CD14-positive monocyte (primary cell): ENCODE measurements at regions not wholly inside any gene's neighbourhood (a gene's known extent, or its start where the extent isn't known, plus 50 kb on each side); places are given as distances from the start of the nearest gene placed in this dataset.

Experiments used
- DNase-seq, 3 donors: peaks; one replicate each; pipeline ENCODE4 v3.0.0-alpha.2; 2011 to 2022
- H2AFZ ChIP-seq: 2 replicates; pipeline ENCODE4 v1.6.0; 2012; ENCODE audit warnings: mild to moderate bottlenecking, low read depth, low read length, inconsistent platforms; ENCODE audit not compliant: insufficient read depth, poor library complexity, severe bottlenecking
- H3K27ac ChIP-seq, 2 donors: 1 replicate in 1 of 2; 2 replicates in 1 of 2; pipeline ENCODE4 v1.5.1; 2012 to 2013; ENCODE audit warnings: low read length in 2 of 2, control low read depth in 1 of 2, inconsistent platforms in 1 of 2, low read depth in 1 of 2, mild to moderate bottlenecking in 1 of 2
- H3K27me3 ChIP-seq, 2 donors: one replicate each; pipeline versions ENCODE4 v1.6.0 to v1.6.1; 2011 to 2013; ENCODE audit warnings: low read length in 2 of 2; ENCODE audit not compliant: control insufficient read depth in 2 of 2, insufficient read depth in 2 of 2
- H3K36me3 ChIP-seq, 2 donors: replicated peaks in 1 of 2; 1 replicate in 1 of 2; 2 replicates in 1 of 2; pipeline versions ENCODE4 v1.5.1 to v1.6.1; 2012 to 2013; ENCODE audit warnings: low read length in 2 of 2, control low read depth in 1 of 2, inconsistent platforms in 1 of 2, mild to moderate bottlenecking in 1 of 2; ENCODE audit not compliant: insufficient read depth in 2 of 2, control insufficient read depth in 1 of 2
- H3K4me1 ChIP-seq, 2 donors: 1 replicate in 1 of 2; 2 replicates in 1 of 2; pipeline versions ENCODE4 v1.5.1 to v1.6.1; 2012 to 2013; ENCODE audit warnings: low read length in 2 of 2, control low read depth in 1 of 2, inconsistent platforms in 1 of 2, mild to moderate bottlenecking in 1 of 2, moderate library complexity in 1 of 2; ENCODE audit not compliant: insufficient read depth in 2 of 2, control insufficient read depth in 1 of 2
- H3K4me2 ChIP-seq: replicated peaks from 2 replicates; pipeline ENCODE3; 2012; ENCODE audit warnings: low read length, moderate library complexity, mild to moderate bottlenecking; ENCODE audit not compliant: poor library complexity, severe bottlenecking; ENCODE audit errors: extremely low read depth
- H3K4me3 ChIP-seq, 3 experiments: fragments of 200-600 bp in 1 of 3; sonication (generic) in 1 of 3; replicated peaks in 1 of 3; 1 replicate in 2 of 3; 2 replicates in 1 of 3; pipeline ENCODE4 v1.5.1; 2011 to 2013; ENCODE audit warnings: low read length in 3 of 3, mild to moderate bottlenecking in 3 of 3, control low read depth in 2 of 3, low read depth in 2 of 3, inconsistent platforms in 1 of 3, moderate library complexity in 1 of 3
- H3K79me2 ChIP-seq: 2 replicates; pipeline ENCODE4 v1.6.0; 2012; ENCODE audit warnings: mild to moderate bottlenecking, control low read depth, inconsistent platforms, low read length, moderate library complexity; ENCODE audit not compliant: insufficient read depth
- H3K9ac ChIP-seq: 2 replicates; pipeline ENCODE4 v1.6.0; 2017; ENCODE audit warnings: low read length, mild to moderate bottlenecking; ENCODE audit not compliant: insufficient read depth, poor library complexity, severe bottlenecking
- H3K9me3 ChIP-seq, 2 donors: replicated peaks in 1 of 2; 1 replicate in 1 of 2; 2 replicates in 1 of 2; pipeline versions ENCODE4 v1.5.1 to v1.6.1; 2012 to 2013; ENCODE audit warnings: low read length in 2 of 2, control low read depth in 1 of 2; ENCODE audit not compliant: control insufficient read depth in 1 of 2, insufficient read depth in 1 of 2
- H4K20me1 ChIP-seq: 2 replicates; pipeline ENCODE4 v1.6.0; 2012; ENCODE audit warnings: mild to moderate bottlenecking, low read length, control low read depth, moderate library complexity; ENCODE audit not compliant: insufficient read depth
- H3K27ac Mint-ChIP-seq, 7 donors: one replicate each; pipeline ENCODE4 v1.8.0; 2020; ENCODE audit warnings: mild to moderate bottlenecking in 7 of 7, mixed read lengths in 7 of 7, moderate library complexity in 6 of 7, inconsistent platforms in 2 of 7
- H3K27me3 Mint-ChIP-seq, 3 donors: one replicate each; pipeline ENCODE4 v1.8.0; 2021 to 2022; ENCODE audit warnings: low read depth in 3 of 3, mild to moderate bottlenecking in 3 of 3, mixed read lengths in 3 of 3, moderate library complexity in 3 of 3, inconsistent platforms in 1 of 3
- H3K36me3 Mint-ChIP-seq, 2 donors: one replicate each; pipeline ENCODE4 v1.8.0; 2020; ENCODE audit warnings: mixed read lengths in 2 of 2, inconsistent platforms in 1 of 2, mild to moderate bottlenecking in 1 of 2
- H3K4me1 Mint-ChIP-seq: one replicate; pipeline ENCODE4 v1.8.0; 2020; ENCODE audit warnings: mild to moderate bottlenecking, mixed read lengths
- H3K4me3 Mint-ChIP-seq, 2 donors: one replicate each; pipeline ENCODE4 v1.8.0; 2020; ENCODE audit warnings: mild to moderate bottlenecking in 2 of 2, mixed read lengths in 2 of 2, moderate library complexity in 1 of 2
- H3K9me3 Mint-ChIP-seq, 7 donors: one replicate each; pipeline ENCODE4 v1.8.0; 2020 to 2022; ENCODE audit warnings: mixed read lengths in 7 of 7, mild to moderate bottlenecking in 6 of 7, moderate library complexity in 6 of 7, inconsistent platforms in 2 of 7
- CTCF ChIP-seq: fragments of 200-600 bp; IDR thresholded peaks from one replicate; pipeline ENCODE4 v1.8.0; 2022; ENCODE audit warnings: antibody characterized with exemption, mild to moderate bottlenecking
- WGBS: methylation state at CpG from one replicate; pipeline ENCODE4 v1.1.5; 2013; ENCODE audit warnings: missing lambda C conversion rate; ENCODE audit not compliant: insufficient coverage; 5-methylcytosine and 5-hydroxymethylcytosine counted together
- intact Hi-C, 2 donors: fragments of 100-400 bp; cut with micrococcal nuclease; formaldehyde crosslinking; loops; one replicate each; pipeline versions ENCODE4 v1.15.0 to v1.15.1; 2023

GRCh38 chr13:79803989-79804388, 323.0 kb downstream of the NDFIP2 start:
- Mint-ChIP-seq H3K4me1 (peaks cover 34% of the 10 kb centered on the region), H3K4me3 (no peak overlapping the region), H3K36me3 (no peaks in the 10 kb centered on the region), H3K27me3 (peaks cover 0 to 1% (median 0%) of the 10 kb centered on the region in 3 donors), H3K27ac (peak overlapping the region in 5 of 7 donors; percentile 13 to 45 (median 21)), H3K9me3 (peaks cover 0 to 6% (median 4%) of the 10 kb centered on the region in 7 donors)
- no peaks in the 10 kb centered on the region for H3K36me3 ChIP-seq
- H4K20me1 ChIP-seq, result no peaks in the 10 kb centered on the region
- H2AFZ ChIP-seq, result no peak overlapping the region
- intact Hi-C loops, result no loop called here
- no peak for TF ChIP-seq CTCF
- peaks cover 30 to 34% of the 10 kb centered on the region in 2 donors for H3K4me1 ChIP-seq
- H3K4me3 ChIP-seq, result no peak overlapping the region
- no peaks in the 10 kb centered on the region for H3K79me2 ChIP-seq
- peak in 2 of 3 donors; percentile 14 to 17 for DNase-seq
- H3K9me3 ChIP-seq, result peaks cover 0 to 6% of the 10 kb centered on the region in 2 donors
- 72% methylated on average over 2 of the region's 4 CpGs for WGBS
- no peak overlapping the region for H3K4me2 ChIP-seq
- no peak overlapping the region for H3K27ac ChIP-seq
- no peak overlapping the region for H3K9ac ChIP-seq
- no peaks in the 10 kb centered on the region for H3K27me3 ChIP-seq

- H3K9ac ChIP-seq, result no peak overlapping the region
- WGBS, result no CpG with 5 or more reads among the region's 2 CpGs
- intact Hi-C loops, result no loop called here
- H3K4me1 ChIP-seq, result peaks cover 30 to 34% of the 10 kb centered on the region in 2 donors
- H3K4me1 Mint-ChIP-seq, result peaks cover 34% of the 10 kb centered on the region
- no peaks in the 10 kb centered on the region for H3K36me3 ChIP-seq
- DNase-seq, result no peak
- H4K20me1 ChIP-seq, result no peaks in the 10 kb centered on the region
- no peak overlapping the region for H3K27ac ChIP-seq
- peaks cover 0 to 1% (median 0%) of the 10 kb centered on the region in 3 donors for H3K27me3 Mint-ChIP-seq
- peak overlapping the region in 1 of 7 donors; percentile 11 for H3K27ac Mint-ChIP-seq
- peaks cover 0 to 6% of the 10 kb centered on the region in 2 donors for H3K9me3 ChIP-seq
- no peak overlapping the region for H3K4me3 ChIP-seq
- peaks cover 0 to 6% (median 4%) of the 10 kb centered on the region in 7 donors for H3K9me3 Mint-ChIP-seq
- no peak for TF ChIP-seq CTCF
- H3K4me3 Mint-ChIP-seq, result no peak overlapping the region
- H3K79me2 ChIP-seq, result no peaks in the 10 kb centered on the region
- no peak overlapping the region for H2AFZ ChIP-seq
- H3K36me3 Mint-ChIP-seq, result no peaks in the 10 kb centered on the region
- H3K27me3 ChIP-seq, result no peaks in the 10 kb centered on the region
- H3K4me2 ChIP-seq, result no peak overlapping the region
Observed at GRCh38 chr13:79803296-79803695, 322.3 kb downstream of the NDFIP2 start.
